ENCODE measurements at regions not wholly inside any gene's neighbourhood (a gene's known extent, or its start where the extent isn't known, plus 50 kb on each side); places are given as distances from the start of the nearest gene placed in this dataset.

DNA sequence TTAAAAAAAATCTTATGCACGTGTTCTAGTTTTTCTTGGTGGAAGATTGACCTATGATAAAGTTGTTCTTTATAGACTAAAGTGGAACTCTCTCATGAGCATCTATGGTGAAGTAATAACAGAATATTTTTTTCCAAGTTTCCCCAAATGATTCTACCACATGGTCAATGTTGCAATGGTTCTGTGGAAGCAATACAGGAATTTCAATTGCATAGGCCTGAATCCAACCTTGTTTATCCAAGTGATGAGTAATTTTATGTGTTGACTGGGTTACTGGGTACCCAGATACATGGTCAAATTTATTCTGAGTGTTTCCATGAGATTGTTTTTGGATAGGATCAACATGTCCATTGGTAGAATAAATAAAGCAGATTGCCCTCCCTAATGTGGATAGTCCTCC is 581.5 kb downstream of the MMUT start:
- H2AFZ ChIP-seq (ENCODE audit: low read length) = no peak overlapping the region
- no peaks in the 10 kb centered on the region for H3K36me3 ChIP-seq (ENCODE audit: insufficient read depth, low read length)
- H3K4me2 ChIP-seq (ENCODE audit: low read length) = no peak overlapping the region
- no peaks in the 10 kb centered on the region for H3K4me1 ChIP-seq (ENCODE audit: insufficient read depth, low read length, severe bottlenecking)
- H3K9me3 ChIP-seq (ENCODE audit: low read length) = no peaks in the 10 kb centered on the region
- no peaks in the 10 kb centered on the region for H3K27me3 ChIP-seq (ENCODE audit: insufficient read depth, low read length)
- TF ChIP-seq CTCF (IDR thresholded peaks at IDR 0.05; ENCODE audit: low read length) (no peak), EZH2 (IDR thresholded peaks at IDR 0.05; ENCODE audit: borderline replicate concordance, low read length) (no peak)
- H3K4me3 ChIP-seq (ENCODE audit: low read depth, low read length, poor library complexity, severe bottlenecking) = no peak overlapping the region
- H3K79me2 ChIP-seq (ENCODE audit: insufficient read depth, low read length) = no peaks in the 10 kb centered on the region
- no peak overlapping the region for H3K9ac ChIP-seq (ENCODE audit: low read length)
- H3F3A ChIP-seq (ENCODE audit: insufficient read depth, low read length) = no peaks in the 10 kb centered on the region
- H3K27ac ChIP-seq (ENCODE audit: low read depth, low read length, poor library complexity, severe bottlenecking) = no peak overlapping the region
- H3K9me2 ChIP-seq (ENCODE audit: low read depth, low read length) = no peaks in the 10 kb centered on the region
- H4K20me1 ChIP-seq (ENCODE audit: insufficient read depth, low read length) = no peaks in the 10 kb centered on the region

- Histone ChIP-seq H3K27me3 (ENCODE audit: insufficient read depth, low read length) (no peaks in the 10 kb centered on the region), H4K20me1 (ENCODE audit: insufficient read depth, low read length) (no peaks in the 10 kb centered on the region), H3K36me3 (ENCODE audit: insufficient read depth, low read length) (no peaks in the 10 kb centered on the region), H3K4me3 (ENCODE audit: low read depth, low read length, poor library complexity, severe bottlenecking) (no peak overlapping the region), H3K9ac (ENCODE audit: low read length) (no peak overlapping the region), H3F3A (ENCODE audit: insufficient read depth, low read length) (no peaks in the 10 kb centered on the region), H3K4me1 (ENCODE audit: insufficient read depth, low read length, severe bottlenecking) (no peaks in the 10 kb centered on the region), H3K27ac (ENCODE audit: low read depth, low read length, poor library complexity, severe bottlenecking) (no peak overlapping the region), H2AFZ (ENCODE audit: low read length) (no peak overlapping the region), H3K9me2 (ENCODE audit: low read depth, low read length) (no peaks in the 10 kb centered on the region), H3K9me3 (ENCODE audit: low read length) (no peaks in the 10 kb centered on the region), H3K4me2 (ENCODE audit: low read length) (no peak overlapping the region), H3K79me2 (ENCODE audit: insufficient read depth, low read length) (no peaks in the 10 kb centered on the region)
- no peak for TF ChIP-seq EZH2 (IDR thresholded peaks at IDR 0.05; ENCODE audit: borderline replicate concordance, low read length)
- TF ChIP-seq CTCF (IDR thresholded peaks at IDR 0.05; ENCODE audit: low read length) = no peak
Observed at GRCh38 chr6:48869595-48869994, 593.5 kb downstream of the MMUT start.

DNA sequence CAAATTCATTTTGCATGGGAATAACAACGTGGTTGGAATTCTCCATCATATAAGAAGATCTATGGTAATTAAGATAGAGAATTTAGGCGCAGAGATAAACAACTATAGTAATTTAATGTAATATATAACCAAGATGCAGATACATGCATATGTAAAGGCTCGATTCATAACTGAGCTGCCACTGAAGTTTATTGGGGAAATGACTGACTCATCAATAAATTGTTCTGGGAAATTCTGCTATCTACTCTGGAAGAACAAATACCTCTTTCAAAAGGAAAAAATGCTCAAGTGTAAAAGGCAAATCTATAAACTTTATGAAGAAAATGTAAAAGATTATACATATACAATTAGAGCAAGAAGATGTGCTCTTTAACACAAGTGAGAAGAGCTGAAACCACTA is 596.4 kb downstream of the MMUT start:
- Histone ChIP-seq H3K27ac (ENCODE audit: low read depth, low read length, poor library complexity, severe bottlenecking) (no peak overlapping the region), H3F3A (ENCODE audit: insufficient read depth, low read length) (no peaks in the 10 kb centered on the region), H3K79me2 (ENCODE audit: insufficient read depth, low read length) (no peaks in the 10 kb centered on the region), H3K4me3 (ENCODE audit: low read depth, low read length, poor library complexity, severe bottlenecking) (no peak overlapping the region), H3K9me2 (ENCODE audit: low read depth, low read length) (no peaks in the 10 kb centered on the region), H3K27me3 (ENCODE audit: insufficient read depth, low read length) (no peaks in the 10 kb centered on the region), H3K9me3 (ENCODE audit: low read length) (no peaks in the 10 kb centered on the region), H3K9ac (ENCODE audit: low read length) (no peak overlapping the region), H4K20me1 (ENCODE audit: insufficient read depth, low read length) (no peaks in the 10 kb centered on the region), H3K4me2 (ENCODE audit: low read length) (no peak overlapping the region), H3K4me1 (ENCODE audit: insufficient read depth, low read length, severe bottlenecking) (no peaks in the 10 kb centered on the region), H2AFZ (ENCODE audit: low read length) (no peak overlapping the region), H3K36me3 (ENCODE audit: insufficient read depth, low read length) (no peaks in the 10 kb centered on the region)
- TF ChIP-seq EZH2 (IDR thresholded peaks at IDR 0.05; ENCODE audit: borderline replicate concordance, low read length) = no peak
- no peak for TF ChIP-seq CTCF (IDR thresholded peaks at IDR 0.05; ENCODE audit: low read length)

Measured in OCI-LY1 (cell line).